Nephron (organoid): ENCODE measurements at regions not wholly inside any gene's neighbourhood (a gene's known extent, or its start where the extent isn't known, plus 50 kb on each side); places are given as distances from the start of the nearest gene placed in this dataset.

Experiments used
- H3K27ac Mint-ChIP-seq, 3 experiments: 2 replicates each; pipeline ENCODE4 v1.8.0; 2020; ENCODE audit warnings: mixed read lengths in 3 of 3, mild to moderate bottlenecking in 2 of 3, moderate library complexity in 1 of 3
- H3K27me3 Mint-ChIP-seq: 2 replicates; pipeline ENCODE4 v1.8.0; 2021; ENCODE audit warnings: low read depth, mild to moderate bottlenecking, moderate library complexity, mixed read lengths
- H3K36me3 Mint-ChIP-seq: 2 replicates; pipeline ENCODE4 v1.8.0; 2020; ENCODE audit warnings: low read depth, mixed read lengths
- H3K4me1 Mint-ChIP-seq: 2 replicates; pipeline ENCODE4 v1.8.0; 2020; ENCODE audit warnings: mixed read lengths
- H3K4me3 Mint-ChIP-seq, 3 experiments: 2 replicates each; pipeline ENCODE4 v1.8.0; 2020; ENCODE audit warnings: mild to moderate bottlenecking in 3 of 3, mixed read lengths in 3 of 3, moderate library complexity in 2 of 3
- H3K9me3 Mint-ChIP-seq: 2 replicates; pipeline ENCODE4 v1.8.0; 2020; ENCODE audit warnings: mixed read lengths
- TF ChIP-seq, protein P1 (sequence below), 3 experiments: fragments of 200-600 bp; sonication (generic); IDR thresholded peaks; one replicate each; pipeline ENCODE4 v1.5.0; 2021; ENCODE audit warnings: antibody characterized with exemption in 3 of 3; ENCODE audit not compliant: unreplicated experiment in 3 of 3

DNA sequence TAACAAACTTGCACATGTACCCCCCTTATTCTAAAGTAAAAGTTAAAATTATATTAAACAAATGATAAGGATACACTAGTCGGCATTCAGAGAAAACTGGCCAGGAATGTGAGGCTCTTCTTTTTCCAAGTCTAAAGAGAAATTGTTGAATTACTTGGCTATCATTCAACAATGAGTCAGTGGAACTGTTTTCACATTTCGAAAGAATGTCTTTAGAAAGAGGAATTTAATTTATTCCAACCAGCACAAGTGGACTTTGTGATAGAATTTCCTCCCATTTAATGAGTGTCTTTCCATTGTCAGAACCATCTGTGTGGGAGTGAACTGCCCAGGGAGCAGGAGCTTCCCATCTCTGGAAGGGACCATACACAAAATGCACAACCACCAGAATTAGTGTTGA lies 792.2 kb downstream of the EPHA4 start:
- H3K27me3 Mint-ChIP-seq, result peaks cover 8% of the 10 kb centered on the region
- H3K4me3 Mint-ChIP-seq, result no peak overlapping the region
- peaks cover 7% of the 10 kb centered on the region for H3K9me3 Mint-ChIP-seq
- H3K36me3 Mint-ChIP-seq, result no peaks in the 10 kb centered on the region
- TF ChIP-seq, protein P1, sequence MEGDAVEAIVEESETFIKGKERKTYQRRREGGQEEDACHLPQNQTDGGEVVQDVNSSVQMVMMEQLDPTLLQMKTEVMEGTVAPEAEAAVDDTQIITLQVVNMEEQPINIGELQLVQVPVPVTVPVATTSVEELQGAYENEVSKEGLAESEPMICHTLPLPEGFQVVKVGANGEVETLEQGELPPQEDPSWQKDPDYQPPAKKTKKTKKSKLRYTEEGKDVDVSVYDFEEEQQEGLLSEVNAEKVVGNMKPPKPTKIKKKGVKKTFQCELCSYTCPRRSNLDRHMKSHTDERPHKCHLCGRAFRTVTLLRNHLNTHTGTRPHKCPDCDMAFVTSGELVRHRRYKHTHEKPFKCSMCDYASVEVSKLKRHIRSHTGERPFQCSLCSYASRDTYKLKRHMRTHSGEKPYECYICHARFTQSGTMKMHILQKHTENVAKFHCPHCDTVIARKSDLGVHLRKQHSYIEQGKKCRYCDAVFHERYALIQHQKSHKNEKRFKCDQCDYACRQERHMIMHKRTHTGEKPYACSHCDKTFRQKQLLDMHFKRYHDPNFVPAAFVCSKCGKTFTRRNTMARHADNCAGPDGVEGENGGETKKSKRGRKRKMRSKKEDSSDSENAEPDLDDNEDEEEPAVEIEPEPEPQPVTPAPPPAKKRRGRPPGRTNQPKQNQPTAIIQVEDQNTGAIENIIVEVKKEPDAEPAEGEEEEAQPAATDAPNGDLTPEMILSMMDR (IDR thresholded peaks at IDR 0.05; ENCODE audit: unreplicated experiment in 3 of 3), result no peak
- H3K27ac Mint-ChIP-seq, result peak overlapping the region in 2 of 3 experiments; percentile 13 to 59
- H3K4me1 Mint-ChIP-seq, result peaks cover 13% of the 10 kb centered on the region

DNA sequence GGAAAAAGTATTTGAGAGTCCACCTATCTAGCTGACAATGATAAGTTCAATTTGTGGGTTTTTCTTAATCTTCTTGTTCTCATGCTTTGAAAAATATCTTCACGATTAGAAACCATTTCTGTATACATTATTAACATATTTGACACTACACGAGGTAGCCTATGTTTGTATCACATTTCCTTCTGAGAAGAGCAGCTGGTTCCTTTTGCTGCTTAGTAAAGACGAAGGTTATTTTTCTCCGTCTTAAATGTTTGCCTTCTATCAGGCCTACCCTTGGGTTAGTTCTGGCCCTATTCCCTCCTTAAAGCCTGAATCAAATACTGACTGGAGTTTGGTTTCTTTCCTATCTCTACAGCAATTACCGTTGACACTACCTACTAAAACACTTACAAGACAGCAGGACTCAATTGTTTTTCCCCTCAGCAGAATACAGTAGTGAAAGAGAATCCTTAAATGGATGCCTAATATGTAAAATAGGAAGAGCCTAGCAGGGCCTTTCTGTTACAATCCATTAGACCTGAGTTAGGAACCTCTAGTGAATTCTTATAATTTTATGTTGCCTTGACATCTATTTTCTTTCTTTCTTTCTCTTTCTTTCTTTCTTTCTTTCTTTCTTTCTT lies 790.4 kb downstream of the EPHA4 start:
- Mint-ChIP-seq H3K4me1 (peaks cover 13% of the 10 kb centered on the region), H3K4me3 (no peak overlapping the region), H3K36me3 (no peaks in the 10 kb centered on the region), H3K27me3 (peaks cover 8% of the 10 kb centered on the region), H3K27ac (peak overlapping the region in 2 of 3 experiments; percentile 12 to 64), H3K9me3 (peaks cover 7% of the 10 kb centered on the region)
- TF ChIP-seq, protein P1 (IDR thresholded peaks at IDR 0.05; ENCODE audit: unreplicated experiment in 3 of 3), result no peak

DNA sequence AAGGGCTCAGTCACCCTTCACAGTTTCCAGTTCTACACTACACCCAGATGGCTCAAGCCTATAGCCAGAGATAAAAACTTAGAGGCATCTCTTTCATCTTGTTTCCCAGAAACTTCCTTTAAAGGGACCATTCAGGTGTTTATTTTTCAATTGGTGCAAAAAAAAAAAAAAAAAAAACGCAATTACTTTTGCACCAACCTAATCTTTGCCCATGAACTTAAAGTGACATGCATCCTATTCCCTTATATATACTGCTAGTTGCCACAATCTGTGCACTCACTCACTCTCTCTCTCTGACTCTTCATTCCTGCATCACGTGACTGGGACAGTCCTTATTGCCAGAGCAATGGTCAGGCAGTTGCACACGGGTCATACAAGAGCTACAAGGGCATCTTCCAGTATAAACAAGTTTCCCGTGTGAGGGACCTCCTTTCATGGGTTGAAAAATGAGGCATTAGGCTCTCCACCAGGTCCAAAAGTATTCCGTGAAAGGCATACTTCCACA lies 789.4 kb downstream of the EPHA4 start:
- H3K4me3 Mint-ChIP-seq, result no peak overlapping the region
- peaks cover 7% of the 10 kb centered on the region for H3K27me3 Mint-ChIP-seq
- no peak overlapping the region for H3K27ac Mint-ChIP-seq
- peaks cover 13% of the 10 kb centered on the region for H3K4me1 Mint-ChIP-seq
- no peaks in the 10 kb centered on the region for H3K36me3 Mint-ChIP-seq
- TF ChIP-seq, protein P1 (IDR thresholded peaks at IDR 0.05; ENCODE audit: unreplicated experiment in 3 of 3), result no peak
- H3K9me3 Mint-ChIP-seq, result peaks cover 5% of the 10 kb centered on the region

DNA sequence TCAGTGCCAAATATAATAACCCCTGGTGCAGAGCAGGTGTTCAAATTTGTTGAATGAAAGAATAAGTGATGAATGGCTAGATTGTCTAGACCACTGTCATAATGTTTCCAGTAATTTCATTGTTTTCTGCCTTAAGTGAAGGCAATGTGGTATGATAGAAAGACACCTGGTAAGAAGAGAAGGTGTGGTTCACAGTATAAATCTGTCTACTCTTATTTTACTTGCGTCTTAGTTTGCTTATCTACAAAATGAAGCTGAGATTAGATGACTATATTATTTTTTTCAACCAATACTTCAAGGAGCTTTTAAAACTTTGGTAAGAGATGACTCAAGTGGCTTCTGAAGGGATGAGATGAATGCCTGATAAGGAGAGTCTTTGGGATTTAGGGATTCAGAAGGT lies 788.4 kb downstream of the EPHA4 start:
- no peaks in the 10 kb centered on the region for H3K36me3 Mint-ChIP-seq
- H3K9me3 Mint-ChIP-seq, result no peaks in the 10 kb centered on the region
- H3K4me3 Mint-ChIP-seq, result no peak overlapping the region
- TF ChIP-seq, protein P1 (IDR thresholded peaks at IDR 0.05; ENCODE audit: unreplicated experiment in 3 of 3), result no peak
- peaks cover 13% of the 10 kb centered on the region for H3K4me1 Mint-ChIP-seq
- H3K27ac Mint-ChIP-seq, result no peak overlapping the region
- H3K27me3 Mint-ChIP-seq, result no peaks in the 10 kb centered on the region

DNA sequence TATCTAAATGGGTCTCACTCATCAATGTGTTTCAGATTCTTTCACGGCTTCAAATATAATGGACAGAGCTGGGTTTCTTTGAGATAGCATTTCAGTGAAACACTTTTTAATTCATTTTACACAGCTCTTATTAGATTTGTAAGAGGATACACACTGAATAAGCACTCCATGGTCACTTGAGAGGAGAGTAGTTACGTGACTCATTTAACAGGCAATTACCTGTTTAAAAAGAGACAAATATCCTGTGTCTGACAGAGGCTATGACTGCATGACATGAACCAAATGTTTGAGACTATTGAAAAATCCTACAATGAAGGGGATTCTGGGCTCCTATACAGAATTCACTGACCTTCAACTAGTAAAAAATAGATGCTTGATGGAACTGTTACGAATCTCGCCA lies 786.9 kb downstream of the EPHA4 start:
- TF ChIP-seq, protein P1 (IDR thresholded peaks at IDR 0.05; ENCODE audit: unreplicated experiment in 3 of 3), result no peak
- Mint-ChIP-seq H3K4me3 (no peak overlapping the region), H3K27me3 (no peaks in the 10 kb centered on the region), H3K9me3 (no peaks in the 10 kb centered on the region), H3K27ac (no peak overlapping the region), H3K4me1 (peaks cover 9% of the 10 kb centered on the region), H3K36me3 (no peaks in the 10 kb centered on the region)

DNA sequence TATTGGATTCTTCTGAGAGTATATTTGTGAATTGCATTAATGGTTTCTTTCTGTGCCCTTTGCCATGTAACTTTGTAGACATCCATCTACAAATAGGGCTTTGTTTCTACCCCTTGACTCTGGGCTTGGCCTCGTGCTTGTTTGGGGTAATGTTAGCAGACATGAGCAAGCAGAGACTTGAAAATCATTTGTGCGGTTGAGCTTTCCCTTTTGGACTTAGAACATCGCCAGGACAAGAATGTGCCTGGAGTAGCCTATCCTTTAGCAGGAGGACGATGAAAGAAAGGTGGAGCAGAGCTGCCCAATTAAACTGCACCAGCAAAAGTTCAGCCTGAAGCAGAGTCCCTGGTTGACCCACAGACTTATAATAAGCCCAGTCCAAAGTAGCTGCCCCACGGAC lies 785.9 kb downstream of the EPHA4 start:
- no peaks in the 10 kb centered on the region for H3K27me3 Mint-ChIP-seq
- TF ChIP-seq, protein P1 (IDR thresholded peaks at IDR 0.05; ENCODE audit: unreplicated experiment in 3 of 3), result no peak

More for the DNA sequence above, 785.9 kb downstream of the EPHA4 start:
- Mint-ChIP-seq H3K4me1 (peaks cover 7% of the 10 kb centered on the region), H3K4me3 (no peak overlapping the region), H3K27ac (no peak overlapping the region), H3K9me3 (no peaks in the 10 kb centered on the region), H3K36me3 (no peaks in the 10 kb centered on the region)
